Fibroblast of gingiva (primary cell): ENCODE measurements at regions not wholly inside any gene's neighbourhood (a gene's known extent, or its start where the extent isn't known, plus 50 kb on each side); places are given as distances from the start of the nearest gene placed in this dataset.

ENCODE experiments used
- DNase-seq: peaks from one replicate; pipeline ENCODE4 v3.0.0-alpha.2; 2011; ENCODE audit warnings: low read depth

DNA sequence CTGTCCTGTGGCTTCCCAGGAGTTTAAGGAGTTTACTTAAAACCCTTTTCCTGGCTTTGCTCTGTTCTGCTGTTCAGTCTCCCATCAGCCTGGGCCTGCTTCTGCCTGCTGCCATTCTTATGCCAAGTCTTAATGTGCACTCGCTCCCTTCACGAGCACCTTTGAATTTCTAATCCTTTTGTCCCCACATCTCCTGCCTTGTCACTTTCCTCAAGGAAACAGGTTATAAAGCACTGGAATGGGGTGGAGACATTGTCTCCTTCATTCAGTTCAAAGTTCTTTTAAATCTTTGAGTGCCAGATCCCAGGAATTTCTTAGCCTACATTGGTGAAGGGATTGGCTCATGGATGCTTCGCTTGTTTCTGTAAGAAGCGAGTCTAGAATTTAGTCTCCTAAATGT is 87.2 kb upstream of the LIFR start:
- no peak for DNase-seq

GRCh38 chr5:38645508-38645907 is 89.1 kb upstream of the LIFR start:
- peak; percentile 81 for DNase-seq

DNA sequence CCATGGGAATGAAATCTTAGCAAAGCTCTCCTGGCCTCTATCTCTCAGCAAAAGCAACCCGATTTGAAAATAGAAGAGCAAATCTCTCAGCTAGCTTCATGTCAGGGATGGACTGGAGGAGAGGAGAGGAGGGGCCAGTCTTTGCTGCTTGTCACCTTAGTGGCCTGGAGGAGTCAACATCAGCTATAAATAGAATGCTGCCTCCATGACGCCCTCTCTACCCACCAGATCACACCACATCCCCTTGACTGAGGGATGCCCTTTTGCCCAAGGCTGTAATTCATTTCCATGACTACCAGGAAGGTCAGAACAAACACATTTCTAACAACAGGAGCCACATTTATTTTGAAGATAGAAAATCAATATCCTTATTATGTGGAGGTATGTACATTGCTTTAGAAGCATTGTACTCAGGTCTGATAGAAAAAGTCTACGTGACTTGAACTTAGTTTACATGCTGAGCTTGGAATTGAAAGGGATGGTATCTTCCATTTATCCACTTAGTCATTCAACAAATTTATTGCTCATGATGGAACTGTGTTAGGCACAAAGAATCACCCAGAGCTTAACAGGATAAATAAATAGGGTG is 92.4 kb upstream of the LIFR start:
- no peak for DNase-seq

DNA sequence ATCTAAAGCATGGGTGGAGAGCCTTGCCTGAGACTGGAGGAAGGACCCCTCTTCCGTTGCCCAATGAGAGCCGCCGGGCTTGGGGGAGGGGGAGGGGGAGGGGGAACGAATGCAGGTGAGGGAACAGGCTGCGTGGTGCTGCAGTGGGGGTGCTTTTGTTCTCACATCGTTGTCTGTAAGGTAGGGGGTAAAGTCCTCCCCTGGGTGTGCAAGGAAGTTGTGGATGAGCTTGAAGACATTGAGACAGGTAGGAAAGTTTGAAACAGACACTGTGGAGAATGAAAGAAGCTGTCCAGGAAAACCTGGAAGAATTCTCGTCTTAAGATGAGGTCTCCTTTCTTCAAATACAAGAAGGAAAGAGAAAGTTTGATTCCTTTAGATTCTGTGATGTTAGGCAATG is 94.1 kb upstream of the LIFR start:
- no peak for DNase-seq

DNA sequence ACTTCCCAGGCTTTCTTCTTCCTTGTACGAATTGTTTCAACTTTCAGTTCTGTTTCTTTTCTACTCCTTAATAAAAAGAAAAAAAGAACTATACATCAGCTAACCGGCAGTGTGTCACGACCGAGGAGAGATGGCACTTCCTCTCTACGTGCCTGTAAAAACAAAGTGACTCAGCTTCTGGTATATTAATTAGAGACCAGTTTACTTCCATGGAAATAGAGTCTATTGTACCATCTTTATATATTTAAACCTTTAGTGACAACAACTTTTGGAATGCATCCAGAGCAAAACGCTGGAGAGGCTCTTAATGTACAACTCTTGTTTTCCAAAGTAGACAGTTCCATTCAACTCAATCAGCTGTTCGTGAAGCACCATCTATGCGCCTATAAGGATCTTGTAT is 94.5 kb upstream of the LIFR start:
- DNase-seq: peak; percentile 14

- DNase-seq: peak; percentile 13
Observed at GRCh38 chr5:38651806-38652205, 95.4 kb upstream of the LIFR start.

- DNase-seq: no peak
Observed at GRCh38 chr5:38653389-38653788, 96.9 kb upstream of the LIFR start.

- no peak for DNase-seq
Observed at GRCh38 chr5:38655691-38656090, 99.2 kb upstream of the LIFR start.

- no peak for DNase-seq
Observed at GRCh38 chr5:38656568-38656967, 100.1 kb upstream of the LIFR start.

DNA sequence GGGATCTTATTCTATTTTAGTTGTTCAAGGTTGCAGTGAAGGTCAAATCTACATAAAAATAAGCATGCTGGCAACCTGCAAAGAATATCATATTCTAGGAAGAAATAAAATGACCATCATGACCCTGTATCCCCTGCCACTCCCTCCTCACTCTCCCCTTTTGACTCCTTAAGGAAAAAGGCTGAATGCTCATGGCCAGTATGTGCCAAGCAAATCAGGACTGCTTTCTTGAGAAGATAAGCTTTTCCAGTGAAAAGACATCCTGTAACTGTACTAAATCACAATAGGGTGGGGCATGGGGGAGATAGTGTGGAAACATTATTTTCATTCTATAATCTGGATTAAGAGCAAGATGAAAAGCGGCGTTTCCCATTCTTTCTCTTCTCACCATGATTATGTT is 100.6 kb upstream of the LIFR start:
- DNase-seq: no peak

GRCh38 chr5:38660194-38660668 is 103.8 kb upstream of the LIFR start:
- no peak for DNase-seq

GRCh38 chr5:38662090-38662489 is 105.6 kb upstream of the LIFR start:
- DNase-seq: no peak

DNA sequence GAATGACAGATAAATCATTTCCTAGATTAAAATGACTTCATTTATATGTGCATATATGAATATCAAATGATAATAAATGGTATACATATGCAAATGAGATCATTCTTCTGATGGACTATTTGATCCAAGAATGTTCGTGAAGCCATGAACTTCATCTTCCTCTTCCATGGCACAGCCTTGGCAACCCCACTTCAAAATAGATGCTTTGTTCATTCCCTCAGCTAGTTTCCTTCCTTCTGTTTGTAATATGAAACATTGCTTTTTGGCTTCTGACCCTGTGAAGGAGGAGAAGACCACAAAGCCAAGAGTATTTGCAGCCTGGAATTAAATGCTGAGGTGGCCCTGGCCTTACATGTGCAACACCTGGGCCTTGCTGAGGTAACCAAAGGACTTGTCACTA is 106.8 kb upstream of the LIFR start:
- no peak for DNase-seq

GRCh38 chr5:38666668-38667498 is 110.4 kb upstream of the LIFR start:
- peak; percentile 60 for DNase-seq

GRCh38 chr5:38667499-38667776 is 111.0 kb upstream of the LIFR start:
- no peak for DNase-seq

- no peak for DNase-seq
Observed at GRCh38 chr5:38669361-38669880, 113.0 kb upstream of the LIFR start.

DNA sequence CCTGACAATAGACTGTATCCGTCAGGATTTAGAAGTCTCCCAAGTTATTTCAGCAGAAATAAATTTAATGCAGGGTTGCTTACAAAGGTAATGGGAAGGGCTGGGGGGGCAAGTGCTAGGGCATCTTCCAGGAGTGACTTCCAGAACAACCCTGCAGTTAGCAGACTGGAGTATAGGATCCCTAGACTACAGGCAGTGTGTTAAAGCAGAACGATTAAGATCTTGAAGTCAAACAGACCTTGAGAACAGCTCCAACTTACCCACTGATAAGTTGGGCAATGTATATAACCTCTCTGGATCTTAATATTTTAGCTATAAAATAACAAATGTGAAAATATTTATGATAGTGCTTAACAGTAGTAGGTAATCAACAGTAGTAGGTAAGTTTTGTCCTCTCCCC is 113.6 kb upstream of the LIFR start:
- DNase-seq: no peak

DNA sequence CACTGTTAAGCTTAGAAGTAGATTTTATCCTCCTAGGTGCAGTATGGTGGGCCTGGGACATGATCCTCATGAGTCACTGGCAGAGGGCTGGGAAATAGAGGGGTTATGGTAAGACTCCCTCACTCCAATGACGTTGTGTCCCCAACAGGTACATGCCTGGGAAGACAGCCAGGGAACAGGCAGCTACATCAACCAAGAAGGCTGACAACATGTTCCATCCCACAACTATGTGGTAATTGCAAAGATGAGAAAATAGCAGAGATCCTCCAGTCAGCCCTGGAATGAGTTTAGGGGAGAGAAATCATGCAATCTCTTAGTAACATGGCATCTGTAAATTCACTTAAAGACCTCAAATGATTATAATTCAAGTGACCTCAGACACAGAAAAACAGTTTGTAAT is 114.4 kb upstream of the LIFR start:
- peak; percentile 63 for DNase-seq

GRCh38 chr5:38672059-38672788 is 115.8 kb upstream of the LIFR start:
- peak; percentile 5 for DNase-seq

DNA sequence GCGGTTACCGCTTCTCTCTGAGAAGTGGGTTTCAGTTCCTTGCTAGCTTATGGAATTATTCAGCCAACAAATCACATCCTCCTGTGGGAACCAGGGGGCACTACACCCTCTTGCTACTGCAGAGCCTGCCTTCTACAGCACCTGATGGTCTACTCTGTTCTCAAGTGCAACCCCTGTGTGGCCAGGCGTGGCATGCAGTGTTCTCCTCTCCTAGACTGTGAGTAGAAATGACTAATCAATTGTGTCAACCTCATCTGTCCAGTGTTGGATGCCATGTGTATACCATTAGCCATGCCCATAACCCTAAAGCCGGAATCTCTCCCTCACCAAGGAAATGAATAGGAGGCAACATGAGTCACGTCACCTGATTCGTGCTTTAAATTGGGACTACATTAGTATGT is 117.2 kb upstream of the LIFR start:
- no peak for DNase-seq

- no peak for DNase-seq
Observed at GRCh38 chr5:38675443-38675842, 119.0 kb upstream of the LIFR start.

DNA sequence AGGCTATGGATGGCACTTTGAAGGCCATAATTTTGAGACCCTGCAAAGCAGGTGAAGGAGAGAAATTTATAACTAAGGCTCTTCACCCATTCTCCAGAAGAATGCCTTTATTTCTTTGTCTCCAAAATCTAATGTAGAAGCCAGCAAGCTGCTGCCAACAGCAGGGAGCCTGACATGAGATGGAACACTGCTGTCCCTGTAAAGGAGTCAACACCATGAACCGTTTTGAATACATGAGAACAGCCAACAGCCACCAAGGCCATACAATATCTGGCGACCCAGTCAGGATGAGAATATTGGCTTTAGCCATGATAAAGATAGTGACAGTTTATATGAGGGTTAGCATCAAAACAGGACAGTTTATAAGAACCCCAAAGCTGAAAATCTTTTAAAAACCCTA is 121.2 kb upstream of the LIFR start:
- DNase-seq: no peak

- no peak for DNase-seq
Observed at GRCh38 chr5:38678076-38678475, 121.6 kb upstream of the LIFR start.
